ENCODE measurements at regions not wholly inside any gene's neighbourhood (a gene's known extent, or its start where the extent isn't known, plus 50 kb on each side); places are given as distances from the start of the nearest gene placed in this dataset.

GRCh38 chr14:41096131-41096530 is 510.5 kb upstream of the LRFN5 start:
- TF ChIP-seq POLR2A (IDR thresholded peaks at IDR 0.05) = no peak
- no peak for TF ChIP-seq CTCF (IDR thresholded peaks at IDR 0.05)
- TF ChIP-seq POLR2AphosphoS5 (IDR thresholded peaks at IDR 0.05; ENCODE audit: insufficient read depth in 1 of 2, low read depth in 1 of 2) = no peak
